Mesendoderm (in vitro differentiated cells): ENCODE measurements at regions not wholly inside any gene's neighbourhood (a gene's known extent, or its start where the extent isn't known, plus 50 kb on each side); places are given as distances from the start of the nearest gene placed in this dataset.

Source experiments
- DNase-seq: peaks from one replicate; pipeline ENCODE4 v3.0.0; 2013
- H2AK5ac ChIP-seq: 2 replicates; pipeline ENCODE4 v1.6.1; 2013; ENCODE audit warnings: low read length, inconsistent platforms
- H2BK120ac ChIP-seq: 2 replicates; pipeline ENCODE4 v1.6.1; 2013; ENCODE audit warnings: low read depth, mild to moderate bottlenecking, low read length, moderate library complexity, mixed read lengths
- H2BK15ac ChIP-seq: replicated peaks from 2 replicates; pipeline ENCODE4 v1.6.1; 2013; ENCODE audit warnings: low read depth, mild to moderate bottlenecking, moderate library complexity
- H2BK5ac ChIP-seq: 2 replicates; pipeline ENCODE4 v1.6.1; 2013; ENCODE audit warnings: low read length, inconsistent platforms
- H3K18ac ChIP-seq: 2 replicates; pipeline ENCODE4 v1.6.1; 2013; ENCODE audit warnings: mild to moderate bottlenecking, low read length, mixed read lengths
- H3K23ac ChIP-seq: one replicate; pipeline ENCODE4 v1.6.1; 2013; ENCODE audit warnings: low read length
- H3K27ac ChIP-seq: 2 replicates; pipeline ENCODE4 v1.5.1; 2013; ENCODE audit warnings: low read depth, mild to moderate bottlenecking, inconsistent platforms, low read length, moderate library complexity
- H3K27me3 ChIP-seq: 2 replicates; pipeline ENCODE4 v1.6.1; 2013; ENCODE audit warnings: low read length, control low read depth, mild to moderate bottlenecking, inconsistent platforms; ENCODE audit not compliant: insufficient read depth, poor library complexity
- H3K36me3 ChIP-seq: 2 replicates; pipeline ENCODE4 v1.6.1; 2013; ENCODE audit warnings: low read length, inconsistent platforms; ENCODE audit not compliant: control insufficient read depth, insufficient read depth
- H3K4ac ChIP-seq: one replicate; pipeline ENCODE4 v1.6.1; 2013; ENCODE audit warnings: low read depth, mild to moderate bottlenecking, low read length, moderate library complexity
- H3K4me1 ChIP-seq: 2 replicates; pipeline ENCODE4 v1.6.1; 2013; ENCODE audit warnings: low read depth, low read length, inconsistent platforms; ENCODE audit not compliant: control insufficient read depth
- H3K4me2 ChIP-seq: 2 replicates; pipeline ENCODE4 v1.6.1; 2013; ENCODE audit warnings: low read length
- H3K4me3 ChIP-seq: 2 replicates; pipeline ENCODE4 v1.5.1; 2013; ENCODE audit warnings: mild to moderate bottlenecking, low read length
- H3K56ac ChIP-seq: one replicate; pipeline ENCODE4 v1.6.1; 2013; ENCODE audit warnings: low read length
- H3K79me1 ChIP-seq: 2 replicates; pipeline ENCODE4 v1.6.1; 2013; ENCODE audit warnings: low read length, inconsistent platforms
- H3K79me2 ChIP-seq: 2 replicates; pipeline ENCODE4 v1.6.1; 2013; ENCODE audit warnings: mild to moderate bottlenecking, low read length; ENCODE audit not compliant: control insufficient read depth, insufficient read depth
- H3K9ac ChIP-seq: 2 replicates; pipeline ENCODE4 v1.6.1; 2013; ENCODE audit warnings: low read length, inconsistent platforms
- H4K5ac ChIP-seq: one replicate; pipeline ENCODE4 v1.6.1; 2013; ENCODE audit warnings: low read length
- H4K8ac ChIP-seq: one replicate; pipeline ENCODE4 v1.6.1; 2013; ENCODE audit warnings: low read depth, mild to moderate bottlenecking, control low read depth, low read length, moderate library complexity
- whole genome bisulfite sequencing: extraction: QIAGEN DNeasy Blood & Tissue Kit; methylation state at CpG from one replicate; pipeline ENCODE4 v1.1.7; 2013; ENCODE audit warnings: low lambda C conversion rate, missing lambda C conversion rate; ENCODE audit not compliant: insufficient coverage; ENCODE audit errors: extremely low coverage; 5-methylcytosine and 5-hydroxymethylcytosine counted together

DNA sequence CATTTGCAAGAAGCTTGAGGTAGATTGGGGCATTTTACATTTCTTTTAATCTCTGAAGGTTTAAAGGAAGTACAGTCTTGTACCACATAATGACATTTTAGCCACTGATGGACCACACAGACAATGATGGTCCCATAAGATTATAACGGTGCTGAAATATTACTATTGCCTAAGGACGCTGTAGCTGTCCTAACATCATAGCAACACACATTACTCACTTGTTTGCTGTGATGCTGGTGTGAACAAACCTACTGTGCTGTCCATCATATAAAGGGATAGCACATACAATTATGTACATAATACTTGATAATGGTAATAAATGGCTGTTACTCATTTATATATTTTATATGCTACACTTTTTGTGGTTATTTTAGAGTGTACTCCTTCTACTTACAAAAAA, 127.1 kb upstream of the CPNE8 start:
- Histone ChIP-seq H4K8ac (no peak overlapping the region), H2BK15ac (no peak overlapping the region), H3K36me3 (no peaks in the 10 kb centered on the region), H3K79me2 (no peaks in the 10 kb centered on the region), H3K4ac (no peak overlapping the region), H3K4me3 (no peak overlapping the region), H3K9ac (no peak overlapping the region), H2AK5ac (no peak overlapping the region), H2BK5ac (no peak overlapping the region), H3K4me2 (no peak overlapping the region), H3K79me1 (no peaks in the 10 kb centered on the region), H3K23ac (no peak overlapping the region), H3K27ac (no peak overlapping the region), H2BK120ac (no peak overlapping the region), H3K27me3 (no peaks in the 10 kb centered on the region), H4K5ac (no peak overlapping the region), H3K4me1 (no peaks in the 10 kb centered on the region), H3K18ac (no peak overlapping the region), H3K56ac (no peak overlapping the region)
- no peak for DNase-seq
- WGBS, result no CpG with 5 or more reads among the region's 2 CpGs

DNA sequence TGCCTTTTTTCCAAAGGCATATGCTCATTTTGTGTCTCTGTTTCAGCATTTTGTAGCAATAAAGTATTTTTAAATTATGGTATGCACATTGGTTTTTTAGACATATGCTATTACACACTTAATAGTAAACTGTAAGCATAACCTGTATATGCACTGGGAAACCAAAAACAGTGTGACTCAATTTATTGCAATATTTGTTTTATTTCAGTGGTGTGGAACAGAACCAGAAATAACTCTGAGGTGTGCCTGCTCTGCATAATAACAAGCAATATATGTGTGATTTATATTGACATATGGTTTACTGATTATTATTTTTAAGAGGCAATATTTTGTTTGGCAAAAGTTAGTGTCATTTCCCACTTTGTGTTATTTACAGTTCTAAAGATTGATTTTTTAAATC, 126.6 kb upstream of the CPNE8 start:
- H3K18ac ChIP-seq, result no peak overlapping the region
- DNase-seq, result no peak
- H2BK5ac ChIP-seq, result no peak overlapping the region
- H3K27ac ChIP-seq, result no peak overlapping the region
- H3K27me3 ChIP-seq, result no peaks in the 10 kb centered on the region
- H3K4me2 ChIP-seq, result no peak overlapping the region
- H4K5ac ChIP-seq, result no peak overlapping the region
- H3K56ac ChIP-seq, result no peak overlapping the region
- no peak overlapping the region for H3K9ac ChIP-seq
- no peak overlapping the region for H3K4ac ChIP-seq
- H2BK120ac ChIP-seq, result no peak overlapping the region
- H2BK15ac ChIP-seq, result no peak overlapping the region
- no peak overlapping the region for H3K23ac ChIP-seq
- no peaks in the 10 kb centered on the region for H3K79me2 ChIP-seq
- H3K79me1 ChIP-seq, result no peaks in the 10 kb centered on the region
- no peak overlapping the region for H3K4me3 ChIP-seq
- H2AK5ac ChIP-seq, result no peak overlapping the region
- no peaks in the 10 kb centered on the region for H3K36me3 ChIP-seq
- H4K8ac ChIP-seq, result no peak overlapping the region
- no peaks in the 10 kb centered on the region for H3K4me1 ChIP-seq

DNA sequence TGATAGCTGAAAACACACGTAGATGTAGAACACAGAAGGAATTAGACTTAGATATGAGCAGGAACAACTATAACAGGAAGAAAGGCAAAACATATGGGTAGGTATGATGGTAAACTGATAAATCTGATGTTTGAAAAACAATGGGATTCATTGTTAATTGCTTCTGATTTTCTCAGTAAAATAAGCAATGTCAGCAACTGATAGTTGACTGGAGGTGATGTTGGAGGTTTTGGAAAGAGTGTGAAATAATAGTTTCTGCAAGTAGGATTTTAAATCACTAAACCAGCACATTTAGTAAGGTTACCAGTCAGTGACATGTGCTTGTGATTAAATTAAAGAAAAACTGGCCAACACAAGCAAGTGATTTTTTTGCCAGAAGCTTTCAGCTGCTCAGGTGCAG, 123.0 kb upstream of the CPNE8 start:
- H3K23ac ChIP-seq, result no peak overlapping the region
- no peak overlapping the region for H2BK5ac ChIP-seq
- no peak overlapping the region for H2BK120ac ChIP-seq
- no peak overlapping the region for H3K9ac ChIP-seq
- H3K4me3 ChIP-seq, result no peak overlapping the region
- no peak overlapping the region for H3K27ac ChIP-seq
- WGBS, result no CpG with 5 or more reads among the region's 1 CpG
- H3K4ac ChIP-seq, result no peak overlapping the region
- no peak for DNase-seq
- no peak overlapping the region for H3K56ac ChIP-seq
- no peak overlapping the region for H2BK15ac ChIP-seq
- no peaks in the 10 kb centered on the region for H3K79me1 ChIP-seq
- no peak overlapping the region for H2AK5ac ChIP-seq
- no peak overlapping the region for H3K4me2 ChIP-seq
- no peaks in the 10 kb centered on the region for H3K79me2 ChIP-seq
- no peak overlapping the region for H3K18ac ChIP-seq
- H4K5ac ChIP-seq, result no peak overlapping the region
- H3K4me1 ChIP-seq, result no peaks in the 10 kb centered on the region
- no peak overlapping the region for H4K8ac ChIP-seq
- no peaks in the 10 kb centered on the region for H3K27me3 ChIP-seq
- H3K36me3 ChIP-seq, result no peaks in the 10 kb centered on the region

DNA sequence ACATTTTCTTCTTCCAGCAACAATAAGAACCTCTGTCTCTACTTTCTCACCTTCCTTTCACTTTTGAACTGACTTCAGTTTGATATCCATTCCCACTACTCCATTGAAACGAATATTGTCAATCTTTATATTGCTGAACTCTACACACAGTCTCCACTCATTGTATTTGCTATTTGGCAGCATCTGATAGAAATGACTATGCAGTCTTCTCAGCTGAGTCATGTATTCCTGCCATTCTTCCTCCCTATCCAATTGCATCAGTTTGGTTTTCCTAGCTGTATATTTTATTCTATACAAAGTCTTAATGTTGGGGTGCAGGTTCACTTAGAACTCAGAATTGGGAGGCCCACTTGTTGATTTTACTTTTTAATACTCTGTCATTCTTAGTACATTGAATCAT, 107.5 kb upstream of the CPNE8 start:
- peak; percentile 15 for DNase-seq

DNA sequence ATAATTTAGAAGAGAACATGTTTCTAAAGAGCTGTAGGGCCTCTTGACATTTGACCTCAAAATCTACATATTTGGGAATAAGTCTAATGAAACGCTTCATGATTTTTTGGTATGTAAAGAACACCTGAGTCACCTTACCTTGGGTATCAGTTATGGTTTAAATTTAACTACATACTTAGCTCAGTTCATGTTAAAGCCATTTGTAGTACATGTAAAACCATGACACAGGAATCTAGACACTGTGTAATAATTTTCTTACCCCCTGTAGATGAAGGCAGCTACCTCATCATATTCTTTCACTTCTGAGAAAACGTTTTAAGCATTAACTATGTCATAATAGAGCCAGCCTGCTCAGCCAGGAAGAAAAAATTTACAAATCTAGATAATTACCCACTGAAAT, 105.8 kb upstream of the CPNE8 start:
- Histone ChIP-seq H3K4ac (no peak overlapping the region), H3K18ac (no peak overlapping the region), H4K5ac (no peak overlapping the region), H3K4me2 (no peak overlapping the region), H3K4me1 (no peaks in the 10 kb centered on the region), H3K56ac (no peak overlapping the region), H2BK5ac (no peak overlapping the region), H3K79me1 (no peaks in the 10 kb centered on the region), H3K9ac (no peak overlapping the region), H3K4me3 (no peak overlapping the region), H3K27ac (no peak overlapping the region), H3K23ac (no peak overlapping the region), H2AK5ac (no peak overlapping the region), H2BK120ac (no peak overlapping the region), H4K8ac (no peak overlapping the region), H3K79me2 (no peaks in the 10 kb centered on the region), H2BK15ac (no peak overlapping the region), H3K36me3 (no peaks in the 10 kb centered on the region), H3K27me3 (no peaks in the 10 kb centered on the region)
- WGBS, result no CpG with 5 or more reads among the region's 2 CpGs
- DNase-seq, result no peak

More for the DNA sequence above, 107.5 kb upstream of the CPNE8 start:
- no peak overlapping the region for H3K9ac ChIP-seq
- no peak overlapping the region for H3K27ac ChIP-seq
- no peak overlapping the region for H4K8ac ChIP-seq
- H3K18ac ChIP-seq, result no peak overlapping the region
- no peak overlapping the region for H2BK120ac ChIP-seq
- no peak overlapping the region for H3K4ac ChIP-seq
- H3K23ac ChIP-seq, result no peak overlapping the region
- no peaks in the 10 kb centered on the region for H3K79me2 ChIP-seq
- no peak overlapping the region for H3K4me2 ChIP-seq
- no peak overlapping the region for H3K56ac ChIP-seq
- H3K79me1 ChIP-seq, result no peaks in the 10 kb centered on the region
- no peak overlapping the region for H4K5ac ChIP-seq
- H3K36me3 ChIP-seq, result no peaks in the 10 kb centered on the region
- no peak overlapping the region for H2AK5ac ChIP-seq
- H3K4me3 ChIP-seq, result no peak overlapping the region
- no peak overlapping the region for H2BK5ac ChIP-seq
- H2BK15ac ChIP-seq, result no peak overlapping the region
- no peaks in the 10 kb centered on the region for H3K4me1 ChIP-seq
- WGBS, result no CpG with 5 or more reads among the region's 1 CpG
- H3K27me3 ChIP-seq, result no peaks in the 10 kb centered on the region

DNA sequence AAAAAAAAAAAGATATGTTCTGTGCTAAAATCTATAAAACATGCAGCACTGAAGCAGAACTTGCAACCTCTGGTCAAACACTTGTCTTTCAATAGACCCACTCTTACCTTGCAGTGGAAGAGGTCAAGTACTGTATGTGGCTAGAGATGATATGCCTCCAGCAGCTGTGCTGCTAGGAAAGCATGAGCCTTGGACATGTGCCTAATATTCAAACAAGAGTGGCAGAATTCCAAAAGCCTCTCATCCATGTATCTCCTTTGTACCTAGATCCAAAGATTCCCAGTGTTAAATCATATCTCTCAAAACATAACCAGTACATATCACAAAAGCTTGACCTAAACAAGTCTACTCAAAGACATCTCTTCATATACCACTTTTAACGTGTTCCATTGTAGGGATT, 105.0 kb upstream of the CPNE8 start:
- no peak overlapping the region for H3K23ac ChIP-seq
- no peak overlapping the region for H4K5ac ChIP-seq
- no peak overlapping the region for H3K27ac ChIP-seq
- H2BK5ac ChIP-seq, result no peak overlapping the region
- H3K79me1 ChIP-seq, result no peaks in the 10 kb centered on the region
- no peaks in the 10 kb centered on the region for H3K36me3 ChIP-seq
- no peaks in the 10 kb centered on the region for H3K79me2 ChIP-seq
- H3K18ac ChIP-seq, result no peak overlapping the region
- no peak overlapping the region for H2BK120ac ChIP-seq
- H4K8ac ChIP-seq, result no peak overlapping the region
- WGBS, result no CpG with 5 or more reads among the region's 1 CpG
- no peak overlapping the region for H3K4me3 ChIP-seq
- H3K4me1 ChIP-seq, result no peaks in the 10 kb centered on the region
- H3K4me2 ChIP-seq, result no peak overlapping the region
- no peak overlapping the region for H3K9ac ChIP-seq
- no peak overlapping the region for H2AK5ac ChIP-seq
- no peak overlapping the region for H3K4ac ChIP-seq
- H2BK15ac ChIP-seq, result no peak overlapping the region
- no peak for DNase-seq
- H3K56ac ChIP-seq, result no peak overlapping the region
- H3K27me3 ChIP-seq, result no peaks in the 10 kb centered on the region
